ENCODE measurements at regions not wholly inside any gene's neighbourhood (a gene's known extent, or its start where the extent isn't known, plus 50 kb on each side); places are given as distances from the start of the nearest gene placed in this dataset.

- TF ChIP-seq, protein P1, sequence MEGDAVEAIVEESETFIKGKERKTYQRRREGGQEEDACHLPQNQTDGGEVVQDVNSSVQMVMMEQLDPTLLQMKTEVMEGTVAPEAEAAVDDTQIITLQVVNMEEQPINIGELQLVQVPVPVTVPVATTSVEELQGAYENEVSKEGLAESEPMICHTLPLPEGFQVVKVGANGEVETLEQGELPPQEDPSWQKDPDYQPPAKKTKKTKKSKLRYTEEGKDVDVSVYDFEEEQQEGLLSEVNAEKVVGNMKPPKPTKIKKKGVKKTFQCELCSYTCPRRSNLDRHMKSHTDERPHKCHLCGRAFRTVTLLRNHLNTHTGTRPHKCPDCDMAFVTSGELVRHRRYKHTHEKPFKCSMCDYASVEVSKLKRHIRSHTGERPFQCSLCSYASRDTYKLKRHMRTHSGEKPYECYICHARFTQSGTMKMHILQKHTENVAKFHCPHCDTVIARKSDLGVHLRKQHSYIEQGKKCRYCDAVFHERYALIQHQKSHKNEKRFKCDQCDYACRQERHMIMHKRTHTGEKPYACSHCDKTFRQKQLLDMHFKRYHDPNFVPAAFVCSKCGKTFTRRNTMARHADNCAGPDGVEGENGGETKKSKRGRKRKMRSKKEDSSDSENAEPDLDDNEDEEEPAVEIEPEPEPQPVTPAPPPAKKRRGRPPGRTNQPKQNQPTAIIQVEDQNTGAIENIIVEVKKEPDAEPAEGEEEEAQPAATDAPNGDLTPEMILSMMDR (IDR thresholded peaks at IDR 0.05) = no peak
- H3K4me3 ChIP-seq (ENCODE audit: low read depth in 1 of 2, low read length in 1 of 2) = no peak overlapping the region
- no peaks in the 10 kb centered on the region for H3K36me3 ChIP-seq
- H3K27ac ChIP-seq = no peak overlapping the region
- H3K9me3 ChIP-seq = no peaks in the 10 kb centered on the region
- H3K4me1 ChIP-seq (ENCODE audit: control insufficient read depth in 1 of 2, insufficient read depth in 1 of 2, low read depth in 1 of 2, low read length in 1 of 2) = no peaks in the 10 kb centered on the region
- H3K27me3 ChIP-seq = peaks cover 10% of the 10 kb centered on the region
These were observed 142.8 kb downstream of the TMEM17 start for GRCh38 chr2:62363166-62363565.

- H3K27me3 ChIP-seq = peaks cover 10% of the 10 kb centered on the region
- H3K27ac ChIP-seq = no peak overlapping the region
- H3K9me3 ChIP-seq = no peaks in the 10 kb centered on the region
- H3K4me1 ChIP-seq (ENCODE audit: control insufficient read depth in 1 of 2, insufficient read depth in 1 of 2, low read depth in 1 of 2, low read length in 1 of 2) = no peaks in the 10 kb centered on the region
- TF ChIP-seq, protein P1 (IDR thresholded peaks at IDR 0.05) = no peak
- H3K36me3 ChIP-seq = no peaks in the 10 kb centered on the region
- H3K4me3 ChIP-seq (ENCODE audit: low read depth in 1 of 2, low read length in 1 of 2) = no peak overlapping the region
These were observed 143.4 kb downstream of the TMEM17 start for GRCh38 chr2:62362561-62362960.

GRCh38 chr2:62361964-62362363 is 144.0 kb downstream of the TMEM17 start:
- TF ChIP-seq, protein P1 (IDR thresholded peaks at IDR 0.05) = no peak

DNA sequence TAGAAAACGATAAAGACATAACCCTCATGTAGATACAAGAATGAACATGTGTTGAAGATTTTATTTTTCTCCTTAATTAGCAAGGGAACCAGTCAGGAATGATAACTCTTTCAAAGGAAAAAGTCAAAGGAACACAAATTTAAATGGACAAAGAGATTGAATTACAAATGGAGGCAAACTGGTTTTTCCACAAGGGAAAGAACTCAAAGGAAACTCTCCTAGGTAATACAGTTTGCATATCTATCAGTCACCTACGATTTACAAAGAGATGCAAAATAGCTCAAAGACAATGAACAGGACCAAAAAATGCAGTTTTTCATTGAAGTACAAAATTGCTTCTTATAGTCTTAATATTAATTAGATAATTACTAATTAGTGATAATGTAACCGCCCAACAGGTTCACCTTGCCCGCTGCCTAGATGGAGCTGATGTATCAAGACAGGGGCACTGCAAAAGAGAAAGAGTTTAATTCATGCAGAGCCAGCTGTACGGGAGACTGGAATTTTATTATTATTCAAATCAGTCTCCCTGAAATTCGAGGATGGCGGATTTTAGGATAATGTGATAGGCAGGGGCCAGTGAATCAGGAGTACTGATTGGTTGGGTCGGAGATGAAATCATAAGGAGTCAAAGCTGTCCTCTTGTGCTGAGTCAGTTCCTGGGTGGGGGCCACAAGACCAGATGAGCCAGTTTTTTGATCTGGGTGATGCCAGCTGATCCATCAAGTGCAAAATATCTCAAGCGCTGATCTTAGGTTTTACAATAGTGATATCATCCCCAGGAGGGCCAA is 151.0 kb downstream of the TMEM17 start:
- Histone ChIP-seq H3K27ac (no peak overlapping the region), H3K4me1 (ENCODE audit: control insufficient read depth in 1 of 2, insufficient read depth in 1 of 2, low read depth in 1 of 2, low read length in 1 of 2) (no peaks in the 10 kb centered on the region), H3K27me3 (no peaks in the 10 kb centered on the region), H3K36me3 (no peaks in the 10 kb centered on the region), H3K4me3 (ENCODE audit: low read depth in 1 of 2, low read length in 1 of 2) (no peak overlapping the region), H3K9me3 (no peaks in the 10 kb centered on the region)
- TF ChIP-seq, protein P1 (IDR thresholded peaks at IDR 0.05) = no peak

More at GRCh38 chr2:62361964-62362363, 144.0 kb downstream of the TMEM17 start:
- H3K4me3 ChIP-seq (ENCODE audit: low read depth in 1 of 2, low read length in 1 of 2) = no peak overlapping the region
- H3K27me3 ChIP-seq = peaks cover 10% of the 10 kb centered on the region
- H3K4me1 ChIP-seq (ENCODE audit: control insufficient read depth in 1 of 2, insufficient read depth in 1 of 2, low read depth in 1 of 2, low read length in 1 of 2) = no peaks in the 10 kb centered on the region
- H3K9me3 ChIP-seq = no peaks in the 10 kb centered on the region
- H3K27ac ChIP-seq = no peak overlapping the region
- no peaks in the 10 kb centered on the region for H3K36me3 ChIP-seq

- Histone ChIP-seq H3K27ac (no peak overlapping the region), H3K4me3 (ENCODE audit: low read depth in 1 of 2, low read length in 1 of 2) (no peak overlapping the region), H3K27me3 (no peaks in the 10 kb centered on the region), H3K36me3 (no peaks in the 10 kb centered on the region), H3K9me3 (no peaks in the 10 kb centered on the region), H3K4me1 (ENCODE audit: control insufficient read depth in 1 of 2, insufficient read depth in 1 of 2, low read depth in 1 of 2, low read length in 1 of 2) (no peaks in the 10 kb centered on the region)
- TF ChIP-seq, protein P1 (IDR thresholded peaks at IDR 0.05) = no peak
These were observed 154.0 kb downstream of the TMEM17 start for GRCh38 chr2:62352031-62352430.

All from neutrophil (primary cell).